Tibial artery (tissue), 4 donors: ENCODE measurements at regions not wholly inside any gene's neighbourhood (a gene's known extent, or its start where the extent isn't known, plus 50 kb on each side); places are given as distances from the start of the nearest gene placed in this dataset.

Experiments used
- DNase-seq, 2 donors: peaks; one replicate each; pipeline ENCODE4 v3.0.0-alpha.2; 2019
- H3K27ac ChIP-seq, 2 donors: fragments of 200-600 bp; sonication (generic) in 1 of 2; 1 replicate in 1 of 2; 2 replicates in 1 of 2; pipeline ENCODE4 v1.5.1; 2018 to 2019; ENCODE audit warnings: mild to moderate bottlenecking in 1 of 2
- H3K27me3 ChIP-seq, 2 donors: fragments of 200-600 bp; sonication (generic) in 1 of 2; one replicate each; pipeline versions ENCODE4 v1.5.1 to v1.6.0; 2016 to 2019
- H3K36me3 ChIP-seq, 3 donors: fragments of 200-600 bp; sonication (generic) in 2 of 3; one replicate each; pipeline ENCODE4 v1.5.1; 2016 to 2019; ENCODE audit warnings: mild to moderate bottlenecking in 2 of 3
- H3K4me1 ChIP-seq, 4 donors: fragments of 200-600 bp; sonication (generic) in 2 of 4; 1 replicate in 3 of 4; 2 replicates in 1 of 4; pipeline ENCODE4 v1.5.1; 2016 to 2019
- H3K4me3 ChIP-seq, 2 donors: fragments of 200-600 bp; sonication (generic) in 1 of 2; 1 replicate in 1 of 2; 2 replicates in 1 of 2; pipeline ENCODE4 v1.5.1; 2018 to 2019; ENCODE audit warnings: mild to moderate bottlenecking in 2 of 2
- H3K9me3 ChIP-seq, 3 donors: fragments of 200-600 bp; sonication (generic) in 1 of 3; one replicate each; pipeline ENCODE4 v1.5.1; 2016 to 2019
- CTCF ChIP-seq, 2 experiments: fragments of 200-600 bp in 1 of 2; fragments of 450-650 bp in 1 of 2; IDR thresholded peaks; one replicate each; pipeline ENCODE4 v1.5.1; 2017 to 2019; ENCODE audit warnings: antibody characterized with exemption in 2 of 2, mild to moderate bottlenecking in 1 of 2, moderate library complexity in 1 of 2
- intact Hi-C: fragments of 100-400 bp; cut with DNase I; formaldehyde crosslinking; loops from one replicate; pipeline ENCODE4 v1.15.0; 2023; ENCODE audit warnings: low total_unique reads

- no peaks in the 10 kb centered on the region for H3K9me3 ChIP-seq
- H3K36me3 ChIP-seq, result no peaks in the 10 kb centered on the region
- intact Hi-C loops, result no loop called here
- no peaks in the 10 kb centered on the region for H3K4me1 ChIP-seq
- H3K4me3 ChIP-seq, result no peak overlapping the region
- DNase-seq, result no peak
- no peaks in the 10 kb centered on the region for H3K27me3 ChIP-seq
- TF ChIP-seq CTCF (IDR thresholded peaks at IDR 0.05), result no peak
- no peak overlapping the region for H3K27ac ChIP-seq
Observed at GRCh38 chr5:97417986-97418385, 234.9 kb upstream of the RIOK2 start.

DNA sequence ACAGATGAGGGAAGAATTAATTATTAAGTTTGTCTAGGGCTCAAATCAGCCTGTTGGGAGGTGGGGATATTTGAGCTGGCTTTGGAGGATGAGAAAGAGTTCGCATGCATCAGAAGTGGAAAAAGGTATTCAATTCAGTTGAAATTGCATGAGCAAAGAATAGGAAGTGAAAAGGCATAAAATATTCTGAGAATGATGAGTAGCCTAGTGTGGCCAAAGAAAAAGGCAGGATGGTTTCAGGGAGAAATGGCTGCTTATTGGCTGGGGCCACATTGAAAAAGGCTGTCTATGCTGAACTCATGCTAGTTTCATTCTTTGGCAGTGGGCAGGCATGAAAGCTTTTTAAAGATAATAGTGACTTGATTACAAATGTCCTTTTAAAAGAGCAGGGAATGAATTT lies 235.4 kb upstream of the RIOK2 start:
- intact Hi-C loops, result no loop called here
- no peak for TF ChIP-seq CTCF (IDR thresholded peaks at IDR 0.05)
- H3K4me1 ChIP-seq, result no peaks in the 10 kb centered on the region

GRCh38 chr5:97420646-97421045 lies 237.6 kb upstream of the RIOK2 start:
- H3K27me3 ChIP-seq, result no peaks in the 10 kb centered on the region
- no peaks in the 10 kb centered on the region for H3K9me3 ChIP-seq
- no peaks in the 10 kb centered on the region for H3K36me3 ChIP-seq
- intact Hi-C loops, result no loop called here
- H3K4me1 ChIP-seq, result no peaks in the 10 kb centered on the region
- no peak overlapping the region for H3K27ac ChIP-seq
- no peak for TF ChIP-seq CTCF (IDR thresholded peaks at IDR 0.05)
- no peak for DNase-seq
- H3K4me3 ChIP-seq, result no peak overlapping the region

More for the DNA sequence above, 235.4 kb upstream of the RIOK2 start:
- Histone ChIP-seq H3K27me3 (no peaks in the 10 kb centered on the region), H3K9me3 (no peaks in the 10 kb centered on the region), H3K36me3 (no peaks in the 10 kb centered on the region), H3K4me3 (no peak overlapping the region), H3K27ac (no peak overlapping the region)
- DNase-seq, result no peak

DNA sequence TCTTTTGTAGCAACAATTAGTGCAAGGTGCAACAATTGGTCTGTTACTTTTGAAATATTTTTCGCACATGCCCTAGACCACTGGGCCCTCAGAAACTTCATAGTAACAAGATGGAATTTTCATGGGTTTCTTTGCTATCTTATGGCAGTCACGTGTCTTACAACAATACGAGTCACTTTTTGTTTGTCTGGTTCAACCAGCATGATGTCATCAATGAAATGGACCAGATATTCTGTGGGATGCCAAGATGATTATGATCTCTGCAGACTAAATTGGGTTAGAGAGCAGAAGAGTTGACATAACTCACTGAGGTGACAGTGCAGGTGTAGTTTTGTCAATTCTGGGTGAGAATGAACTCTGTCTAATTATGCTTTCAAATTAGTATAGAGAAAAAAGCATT lies 239.6 kb upstream of the RIOK2 start:
- Histone ChIP-seq H3K27me3 (no peaks in the 10 kb centered on the region), H3K9me3 (no peaks in the 10 kb centered on the region), H3K27ac (no peak overlapping the region), H3K4me1 (no peaks in the 10 kb centered on the region), H3K4me3 (no peak overlapping the region), H3K36me3 (no peaks in the 10 kb centered on the region)
- DNase-seq, result no peak
- intact Hi-C loops, result no loop called here
- no peak for TF ChIP-seq CTCF (IDR thresholded peaks at IDR 0.05)

- Histone ChIP-seq H3K9me3 (no peaks in the 10 kb centered on the region), H3K27me3 (no peaks in the 10 kb centered on the region), H3K4me1 (no peaks in the 10 kb centered on the region), H3K36me3 (no peaks in the 10 kb centered on the region), H3K27ac (no peak overlapping the region), H3K4me3 (no peak overlapping the region)
- no peak for TF ChIP-seq CTCF (IDR thresholded peaks at IDR 0.05)
- no peak for DNase-seq
- intact Hi-C loops, result no loop called here
Observed at GRCh38 chr5:97425511-97425910, 242.5 kb upstream of the RIOK2 start.

DNA sequence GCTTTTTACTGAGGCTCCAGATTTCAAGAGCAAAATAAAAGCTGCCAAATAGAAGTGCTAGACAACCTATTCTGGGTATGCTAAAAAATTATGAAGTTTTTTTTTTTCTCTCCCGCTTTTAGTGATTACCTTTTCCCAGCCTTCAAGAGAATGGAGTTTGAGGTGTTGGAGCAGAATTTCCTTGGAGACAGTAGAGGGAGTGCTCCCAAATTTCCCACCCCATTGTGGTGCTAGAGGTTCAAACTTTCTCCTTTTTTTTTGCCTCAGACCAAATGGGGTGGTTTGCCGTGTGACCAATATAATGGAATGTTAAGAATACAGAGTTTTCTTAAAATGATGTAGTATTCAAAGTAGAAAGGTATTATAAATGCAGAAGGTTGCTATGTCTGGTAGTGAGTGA lies 244.2 kb upstream of the RIOK2 start:
- intact Hi-C loops, result no loop called here
- no peaks in the 10 kb centered on the region for H3K27me3 ChIP-seq
- H3K27ac ChIP-seq, result no peak overlapping the region
- no peaks in the 10 kb centered on the region for H3K4me1 ChIP-seq
- H3K36me3 ChIP-seq, result no peaks in the 10 kb centered on the region
- no peak for TF ChIP-seq CTCF (IDR thresholded peaks at IDR 0.05)
- no peak for DNase-seq
- no peak overlapping the region for H3K4me3 ChIP-seq
- no peaks in the 10 kb centered on the region for H3K9me3 ChIP-seq
